Smooth muscle cell (in vitro differentiated cells): ENCODE measurements at regions not wholly inside any gene's neighbourhood (a gene's known extent, or its start where the extent isn't known, plus 50 kb on each side); places are given as distances from the start of the nearest gene placed in this dataset.

Experiments used
- DNase-seq: peaks from one replicate; lab custom pipeline; 2025; ENCODE audit not compliant: unreplicated experiment; lab: John Stamatoyannopoulos, UW
- H2AFZ ChIP-seq: fragments of 200-600 bp; sonication (generic); 2 replicates; pipeline ENCODE4 v1.6.0; 2016; ENCODE audit warnings: antibody characterized with exemption, low read depth, mild to moderate bottlenecking
- H3F3A ChIP-seq: fragments of 200-600 bp; sonication (generic); 2 replicates; pipeline ENCODE4 v1.6.0; 2017; ENCODE audit warnings: antibody characterized with exemption, low read depth
- H3K27ac ChIP-seq: fragments of 200-600 bp; sonication (generic); 2 replicates; pipeline ENCODE4 v1.5.1; 2016; ENCODE audit warnings: low read depth, mild to moderate bottlenecking
- H3K27me3 ChIP-seq: fragments of 200-600 bp; sonication (generic); 2 replicates; pipeline ENCODE4 v1.6.1; 2016; ENCODE audit warnings: low read depth, mild to moderate bottlenecking
- H3K36me3 ChIP-seq: fragments of 200-600 bp; sonication (generic); 2 replicates; pipeline ENCODE4 v1.5.1; 2016; ENCODE audit warnings: low read depth
- H3K4me1 ChIP-seq: fragments of 200-600 bp; sonication (generic); 2 replicates; pipeline ENCODE4 v1.5.1; 2016; ENCODE audit warnings: low read depth
- H3K4me2 ChIP-seq: fragments of 200-600 bp; sonication (generic); 2 replicates; pipeline ENCODE4 v1.6.0; 2016; ENCODE audit warnings: mild to moderate bottlenecking
- H3K4me3 ChIP-seq: fragments of 200-600 bp; sonication (generic); 2 replicates; pipeline ENCODE4 v1.5.1; 2016; ENCODE audit warnings: mild to moderate bottlenecking
- H3K79me2 ChIP-seq: fragments of 200-600 bp; sonication (generic); 2 replicates; pipeline ENCODE4 v1.6.0; 2016; ENCODE audit warnings: low read depth, mild to moderate bottlenecking
- H3K9ac ChIP-seq: fragments of 200-600 bp; sonication (generic); 2 replicates; pipeline ENCODE4 v1.6.0; 2016; ENCODE audit warnings: low read depth
- H3K9me3 ChIP-seq: fragments of 200-600 bp; sonication (generic); replicated peaks from 2 replicates; pipeline ENCODE4 v1.5.1; 2016; ENCODE audit warnings: low read depth
- H4K20me1 ChIP-seq: fragments of 200-600 bp; sonication (generic); 2 replicates; pipeline ENCODE4 v1.6.0; 2016; ENCODE audit warnings: low read depth
- WGBS: methylation state at CpG from one replicate; pipeline ENCODE4 v1.1.7; 2016; ENCODE audit warnings: low lambda C conversion rate; 5-methylcytosine and 5-hydroxymethylcytosine counted together
- TF ChIP-seq, protein P1 (sequence below): fragments of 200-600 bp; sonication (generic); IDR thresholded peaks from 2 replicates; pipeline ENCODE4 v1.5.1; 2017; ENCODE audit warnings: borderline replicate concordance, mild to moderate bottlenecking, antibody characterized with exemption; ENCODE audit not compliant: insufficient read depth, poor library complexity, severe bottlenecking

DNA sequence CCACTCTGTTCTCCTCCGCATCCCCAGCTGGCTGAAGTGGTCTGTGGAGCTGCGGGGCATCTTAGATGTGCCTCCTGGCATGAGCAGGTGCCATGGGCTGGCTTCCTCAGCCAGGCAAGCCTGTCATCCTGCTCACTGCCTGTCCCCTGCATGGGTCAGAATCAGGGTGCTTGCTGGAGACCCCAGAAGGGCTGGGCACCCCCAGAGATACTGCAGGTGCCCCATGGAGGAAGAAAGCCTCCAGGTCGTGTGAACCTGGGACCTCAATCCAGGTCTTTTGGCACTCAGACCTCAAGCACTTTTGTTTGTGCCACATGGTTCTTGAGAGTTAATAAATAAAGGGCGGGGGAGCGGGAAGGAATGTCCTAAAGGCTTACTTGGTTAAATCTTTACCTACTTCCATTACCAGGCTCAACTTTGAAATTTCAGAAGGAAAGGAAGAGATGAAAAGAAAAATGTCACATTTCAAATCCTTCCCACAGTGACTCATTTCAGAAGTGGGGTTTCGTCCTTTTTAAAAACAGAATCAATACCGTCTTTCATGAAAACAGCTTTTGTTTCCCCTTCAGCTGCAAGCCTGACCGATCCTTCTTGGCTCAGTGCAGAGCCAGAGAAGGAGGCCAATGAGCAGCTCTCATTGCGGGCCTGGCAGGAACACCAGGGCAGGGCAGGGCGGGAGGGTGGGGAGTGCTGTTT is 69.9 kb downstream of the RHOB start:
- TF ChIP-seq, protein P1, sequence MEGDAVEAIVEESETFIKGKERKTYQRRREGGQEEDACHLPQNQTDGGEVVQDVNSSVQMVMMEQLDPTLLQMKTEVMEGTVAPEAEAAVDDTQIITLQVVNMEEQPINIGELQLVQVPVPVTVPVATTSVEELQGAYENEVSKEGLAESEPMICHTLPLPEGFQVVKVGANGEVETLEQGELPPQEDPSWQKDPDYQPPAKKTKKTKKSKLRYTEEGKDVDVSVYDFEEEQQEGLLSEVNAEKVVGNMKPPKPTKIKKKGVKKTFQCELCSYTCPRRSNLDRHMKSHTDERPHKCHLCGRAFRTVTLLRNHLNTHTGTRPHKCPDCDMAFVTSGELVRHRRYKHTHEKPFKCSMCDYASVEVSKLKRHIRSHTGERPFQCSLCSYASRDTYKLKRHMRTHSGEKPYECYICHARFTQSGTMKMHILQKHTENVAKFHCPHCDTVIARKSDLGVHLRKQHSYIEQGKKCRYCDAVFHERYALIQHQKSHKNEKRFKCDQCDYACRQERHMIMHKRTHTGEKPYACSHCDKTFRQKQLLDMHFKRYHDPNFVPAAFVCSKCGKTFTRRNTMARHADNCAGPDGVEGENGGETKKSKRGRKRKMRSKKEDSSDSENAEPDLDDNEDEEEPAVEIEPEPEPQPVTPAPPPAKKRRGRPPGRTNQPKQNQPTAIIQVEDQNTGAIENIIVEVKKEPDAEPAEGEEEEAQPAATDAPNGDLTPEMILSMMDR: no peak
- Histone ChIP-seq H3K79me2 (no peaks in the 10 kb centered on the region), H3K27ac (no peak overlapping the region), H3K4me3 (no peak overlapping the region), H2AFZ (no peak overlapping the region), H3K36me3 (no peaks in the 10 kb centered on the region), H3K27me3 (no peaks in the 10 kb centered on the region), H3K4me1 (peaks cover 5% of the 10 kb centered on the region), H3K9ac (no peak overlapping the region), H4K20me1 (no peaks in the 10 kb centered on the region), H3K9me3 (no peaks in the 10 kb centered on the region), H3K4me2 (no peak overlapping the region), H3F3A (no peaks in the 10 kb centered on the region)
- WGBS: 69% methylated on average over 10 of the region's 10 CpGs
- no peak for DNase-seq

DNA sequence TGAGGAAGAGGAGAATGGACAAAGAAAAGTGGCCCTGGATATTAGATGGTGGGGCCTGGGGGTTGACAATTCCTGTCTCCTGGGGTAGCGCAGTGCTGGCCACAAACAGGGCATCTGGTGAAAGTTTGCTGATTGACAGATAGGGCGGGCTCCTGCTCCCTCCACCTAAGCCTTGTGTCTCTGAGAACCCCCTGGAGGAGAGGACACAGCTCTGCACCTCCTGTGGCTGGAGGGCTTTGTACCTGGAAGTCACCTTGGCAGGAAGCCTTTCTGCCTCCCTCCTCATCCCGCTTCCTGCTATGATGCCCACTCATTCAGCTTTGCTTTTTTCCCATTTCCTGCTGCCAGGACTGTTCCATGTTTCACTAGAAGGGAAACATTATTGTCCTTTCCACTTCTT is 72.4 kb downstream of the RHOB start:
- H3K36me3 ChIP-seq: no peaks in the 10 kb centered on the region
- H3K9ac ChIP-seq: no peak overlapping the region
- H3K4me3 ChIP-seq: no peak overlapping the region
- no peak overlapping the region for H2AFZ ChIP-seq
- no peak for DNase-seq
- H3K4me2 ChIP-seq: no peak overlapping the region
- TF ChIP-seq, protein P1: no peak
- H3K79me2 ChIP-seq: no peaks in the 10 kb centered on the region
- no peaks in the 10 kb centered on the region for H4K20me1 ChIP-seq
- no peaks in the 10 kb centered on the region for H3K27me3 ChIP-seq
- no peaks in the 10 kb centered on the region for H3F3A ChIP-seq
- H3K4me1 ChIP-seq: peaks cover 7% of the 10 kb centered on the region
- H3K27ac ChIP-seq: no peak overlapping the region
- WGBS: 98% methylated on average over 3 of the region's 3 CpGs
- no peaks in the 10 kb centered on the region for H3K9me3 ChIP-seq

DNA sequence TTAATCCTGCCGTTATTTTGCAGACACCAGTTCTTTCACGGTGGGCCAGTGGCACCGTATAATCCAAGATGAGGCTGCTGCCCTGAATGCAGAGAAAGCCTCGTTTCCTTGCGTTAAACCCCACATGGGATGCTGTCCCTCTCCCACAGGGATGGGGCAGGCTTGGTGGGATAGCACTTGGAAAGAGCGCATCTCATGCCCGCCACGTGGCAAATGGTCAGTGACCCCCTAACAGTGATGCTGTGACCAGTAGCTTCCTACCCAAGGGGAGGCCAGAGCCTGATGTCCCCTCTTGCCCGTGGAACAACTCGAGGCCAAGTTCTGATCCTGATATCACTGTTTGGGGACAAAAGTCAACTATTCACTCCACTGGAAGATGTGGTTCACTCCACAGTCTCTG is 73.3 kb downstream of the RHOB start:
- Histone ChIP-seq H3K9me3 (no peaks in the 10 kb centered on the region), H3K9ac (no peak overlapping the region), H3K4me1 (peaks cover 16% of the 10 kb centered on the region), H3K27me3 (no peaks in the 10 kb centered on the region), H4K20me1 (no peaks in the 10 kb centered on the region), H3K27ac (no peak overlapping the region), H3K4me3 (no peak overlapping the region), H2AFZ (no peak overlapping the region), H3K79me2 (no peaks in the 10 kb centered on the region), H3F3A (no peaks in the 10 kb centered on the region), H3K4me2 (no peak overlapping the region), H3K36me3 (no peaks in the 10 kb centered on the region)
- 77% methylated on average over 10 of the region's 10 CpGs for WGBS
- TF ChIP-seq, protein P1: no peak
- DNase-seq: no peak

DNA sequence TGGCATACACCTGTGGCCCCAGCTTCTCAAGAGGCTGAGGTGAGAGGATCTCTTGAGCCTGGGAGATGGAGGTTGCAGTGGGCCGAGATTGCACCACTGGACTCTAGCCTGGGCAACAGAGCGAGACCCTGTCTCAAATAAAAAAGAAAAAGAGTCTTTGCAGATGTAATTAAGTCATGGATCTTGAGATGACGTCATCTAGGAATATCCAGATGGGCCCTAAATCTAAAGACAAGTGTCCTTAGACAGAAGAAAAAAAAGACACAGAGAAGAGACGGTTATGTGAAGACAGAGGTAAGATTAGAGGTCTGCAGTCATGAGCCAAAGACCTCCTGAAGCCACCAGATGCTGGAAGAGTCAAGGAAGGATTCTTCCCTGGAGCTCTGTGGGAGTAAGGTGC is 74.3 kb downstream of the RHOB start:
- Histone ChIP-seq H3F3A (peaks cover 6% of the 10 kb centered on the region), H3K4me1 (peaks cover 20% of the 10 kb centered on the region), H3K4me3 (no peak overlapping the region), H3K36me3 (no peaks in the 10 kb centered on the region), H3K4me2 (no peak overlapping the region), H3K9me3 (no peaks in the 10 kb centered on the region), H3K27ac (no peak overlapping the region), H3K79me2 (no peaks in the 10 kb centered on the region), H2AFZ (no peak overlapping the region), H3K9ac (no peak overlapping the region), H4K20me1 (no peaks in the 10 kb centered on the region), H3K27me3 (no peaks in the 10 kb centered on the region)
- DNase-seq: no peak
- TF ChIP-seq, protein P1: no peak
- WGBS: 90% methylated on average over 4 of the region's 4 CpGs
